ENCODE measurements at regions not wholly inside any gene's neighbourhood (a gene's known extent, or its start where the extent isn't known, plus 50 kb on each side); places are given as distances from the start of the nearest gene placed in this dataset.

DNA sequence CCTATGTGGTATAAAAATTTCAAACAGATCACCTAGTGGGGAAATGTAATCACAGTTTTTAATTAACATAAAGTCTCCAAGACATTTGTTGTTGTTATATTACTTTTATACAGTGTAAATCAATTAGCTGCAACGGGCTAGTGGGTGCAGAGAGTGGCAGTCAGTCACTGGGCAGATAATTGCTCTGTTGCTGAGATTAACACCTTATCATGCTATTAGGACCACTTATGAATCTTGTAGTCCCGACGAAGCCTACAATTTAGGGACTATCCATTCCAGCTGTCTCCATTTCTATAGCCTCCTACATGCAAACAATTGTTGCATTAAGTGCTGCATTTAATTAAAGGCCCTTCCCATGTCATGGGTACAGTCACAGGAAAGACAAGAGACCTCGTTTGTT is 158.9 kb upstream of the PROX1 start:
- no peak for DNase-seq (ENCODE audit: low read depth in 1 of 2, low spot score in 1 of 2)

DNA sequence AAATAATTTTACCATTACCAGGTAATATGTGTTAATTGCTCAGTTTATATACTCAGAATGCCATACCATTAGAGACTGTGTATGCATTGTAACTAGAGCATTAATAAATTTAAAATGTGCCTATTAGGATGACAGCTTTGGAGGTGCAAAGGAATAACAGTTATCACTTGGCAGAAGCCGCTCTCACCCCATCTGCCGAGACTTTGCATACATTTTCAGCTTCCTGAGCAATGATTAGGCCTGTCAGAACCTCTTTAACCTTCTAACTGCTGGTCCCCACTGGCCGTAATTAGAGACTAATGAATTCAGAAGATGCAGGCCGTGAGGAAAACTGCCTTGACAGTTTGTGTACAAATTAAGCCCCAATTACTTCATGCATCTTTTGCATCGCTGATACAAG is 158.0 kb upstream of the PROX1 start:
- DNase-seq (ENCODE audit: low read depth in 1 of 2, low spot score in 1 of 2) = no peak

DNA sequence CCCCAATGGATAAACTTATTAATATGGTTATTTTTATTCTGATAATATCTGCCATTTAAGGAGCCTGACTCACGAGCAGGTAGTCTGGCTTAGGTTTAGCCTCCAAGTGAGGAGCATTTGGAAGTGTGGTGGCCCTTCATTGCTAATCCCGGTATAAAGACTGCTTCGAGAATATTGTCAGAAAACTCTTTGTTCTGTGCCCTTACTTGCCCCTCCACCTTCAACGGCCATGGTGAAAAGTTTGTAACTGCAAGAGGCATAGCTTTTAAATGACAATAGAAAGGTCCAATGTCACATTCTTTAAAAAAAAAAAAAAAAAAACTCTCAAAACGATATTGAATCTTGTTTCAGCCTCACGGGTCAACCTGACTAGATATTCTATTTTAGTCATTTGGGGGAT is 157.4 kb upstream of the PROX1 start:
- no peak for DNase-seq (ENCODE audit: low read depth in 1 of 2, low spot score in 1 of 2)

DNA sequence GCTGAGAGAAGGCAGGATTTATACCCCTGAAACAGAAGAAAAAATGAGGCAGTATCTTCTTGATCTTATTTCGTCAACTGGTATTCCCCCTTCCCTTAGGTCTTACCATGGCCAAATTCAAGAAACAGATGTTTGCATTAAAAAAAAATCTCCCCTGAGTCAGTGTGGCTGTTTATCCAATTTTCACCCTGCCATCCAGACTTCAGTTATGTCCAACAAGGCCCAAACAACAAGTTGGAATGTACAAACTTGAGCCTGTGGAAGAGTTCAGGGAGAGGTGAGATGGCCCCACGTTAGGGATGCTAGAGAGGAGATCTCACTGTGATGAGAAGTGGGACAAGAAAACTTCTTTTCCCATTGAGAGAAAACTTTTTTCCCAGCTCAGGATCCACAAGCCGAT is 147.2 kb upstream of the PROX1 start:
- DNase-seq (ENCODE audit: low read depth in 1 of 2, low spot score in 1 of 2) = no peak

DNA sequence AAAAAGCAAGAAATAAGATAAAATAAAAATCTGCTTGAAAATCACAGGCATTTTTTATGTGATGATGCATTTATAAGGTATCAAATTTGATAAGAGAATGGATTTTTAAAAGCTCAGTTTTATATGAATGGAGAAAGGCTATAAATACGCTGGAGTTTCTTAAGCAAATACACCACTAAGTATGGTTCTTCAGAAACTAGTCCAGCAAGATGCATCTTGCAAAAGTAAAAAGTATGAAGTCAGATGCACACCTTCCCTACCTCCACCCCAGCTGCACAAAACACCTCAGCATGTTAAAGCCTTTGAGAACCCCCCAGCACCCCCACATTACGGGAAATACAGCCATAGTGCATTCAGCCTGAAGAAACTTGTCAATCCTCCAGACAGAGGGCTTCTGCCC is 143.1 kb upstream of the PROX1 start:
- no peak for DNase-seq (ENCODE audit: low read depth in 1 of 2, low spot score in 1 of 2)

DNA sequence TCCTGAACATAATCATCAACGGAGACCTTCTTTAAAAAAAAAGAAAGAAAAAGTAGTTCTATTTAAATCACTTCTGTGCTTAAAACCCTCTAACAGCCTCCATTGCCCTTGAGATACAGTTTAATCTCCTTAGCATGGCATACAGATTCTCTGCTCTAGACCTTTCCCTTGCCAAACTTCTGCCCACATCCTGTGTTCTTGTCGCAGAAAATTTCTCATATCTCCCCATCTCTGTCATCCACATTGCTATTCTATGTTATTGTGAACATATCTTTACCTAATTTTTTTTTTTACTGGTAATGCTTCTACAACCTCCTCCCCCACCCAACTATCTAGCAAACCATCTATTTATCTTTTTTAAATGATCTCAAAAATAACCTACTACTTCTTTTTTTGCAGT is 135.7 kb upstream of the PROX1 start:
- no peak for DNase-seq (ENCODE audit: low read depth in 1 of 2, low spot score in 1 of 2)

DNA sequence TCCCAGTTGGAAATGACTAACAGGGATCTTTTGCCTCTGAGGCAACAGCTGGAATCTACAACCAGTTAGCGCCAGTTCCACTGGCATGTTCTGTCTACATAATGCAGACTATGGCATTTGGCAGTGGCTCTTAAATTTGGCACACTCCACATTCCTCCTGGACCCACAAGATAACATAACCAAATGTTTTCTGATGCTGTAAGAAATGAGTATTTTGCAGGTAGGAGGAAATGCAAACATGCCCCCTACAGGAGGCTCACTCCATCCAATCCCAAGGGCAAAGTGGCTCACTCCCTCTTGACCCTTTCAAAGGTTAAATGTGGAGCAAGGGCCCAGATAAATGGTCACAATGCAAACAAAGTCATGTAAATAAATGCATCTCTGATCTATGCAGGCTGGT is 129.2 kb upstream of the PROX1 start:
- DNase-seq (ENCODE audit: low read depth in 1 of 2, low spot score in 1 of 2) = no peak

DNA sequence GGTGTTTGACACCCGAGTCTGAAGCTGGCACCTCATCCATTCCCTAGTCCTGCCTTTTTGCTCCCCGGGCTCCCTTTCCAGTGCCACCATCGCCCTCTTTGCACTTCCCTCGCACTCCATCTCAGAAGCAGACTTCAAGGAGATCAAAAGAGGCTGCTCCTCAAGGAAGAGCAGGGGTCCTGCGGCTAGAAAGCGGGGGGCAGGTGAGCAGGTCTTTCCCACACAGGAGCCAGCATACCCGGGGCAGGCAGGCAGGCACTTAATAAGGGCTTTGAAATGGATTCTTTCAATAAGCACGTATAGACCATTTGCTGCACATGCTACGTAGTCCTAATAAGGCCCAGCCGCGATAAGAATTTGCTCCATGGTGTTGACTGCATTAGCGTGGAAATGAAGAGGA is 125.9 kb upstream of the PROX1 start:
- no peak for DNase-seq (ENCODE audit: low read depth in 1 of 2, low spot score in 1 of 2)

DNA sequence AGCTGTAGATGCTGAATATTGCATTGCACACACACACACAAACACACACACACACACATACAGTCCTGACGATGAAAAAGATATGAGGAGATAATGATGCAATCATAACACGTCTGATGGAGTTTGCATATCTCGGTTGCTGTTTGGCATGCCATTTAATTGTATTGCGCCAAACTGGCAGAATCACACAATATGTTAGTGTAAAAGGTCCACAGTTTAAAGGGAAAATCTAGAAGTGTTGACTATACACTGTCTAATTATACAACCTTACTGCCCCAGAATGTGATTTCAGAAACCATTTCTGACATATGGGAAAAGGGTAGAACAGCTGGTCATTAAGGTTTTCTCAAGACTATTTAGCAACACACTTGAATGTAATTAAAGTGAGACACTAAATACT is 123.7 kb upstream of the PROX1 start:
- DNase-seq (ENCODE audit: low read depth in 1 of 2, low spot score in 1 of 2) = no peak

DNA sequence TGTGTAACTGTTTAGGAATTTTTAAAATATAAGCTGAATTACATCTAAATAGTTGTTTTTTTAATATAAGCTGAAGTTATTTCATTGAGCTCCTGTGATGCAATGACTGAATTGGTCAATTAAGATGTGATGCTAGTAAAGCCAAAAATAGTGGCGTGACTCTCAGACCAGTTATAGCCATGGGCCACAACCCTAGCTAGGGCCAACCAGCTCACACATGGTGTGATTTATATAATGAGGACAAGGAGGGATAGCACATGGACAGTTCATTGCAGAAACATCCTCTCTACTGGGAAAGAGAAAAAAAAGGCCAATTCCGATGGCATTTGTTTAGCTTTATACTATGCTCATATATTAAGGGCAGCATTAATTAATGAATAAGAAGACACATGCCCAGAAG is 119.3 kb upstream of the PROX1 start:
- DNase-seq (ENCODE audit: low read depth in 1 of 2, low spot score in 1 of 2) = no peak

DNA sequence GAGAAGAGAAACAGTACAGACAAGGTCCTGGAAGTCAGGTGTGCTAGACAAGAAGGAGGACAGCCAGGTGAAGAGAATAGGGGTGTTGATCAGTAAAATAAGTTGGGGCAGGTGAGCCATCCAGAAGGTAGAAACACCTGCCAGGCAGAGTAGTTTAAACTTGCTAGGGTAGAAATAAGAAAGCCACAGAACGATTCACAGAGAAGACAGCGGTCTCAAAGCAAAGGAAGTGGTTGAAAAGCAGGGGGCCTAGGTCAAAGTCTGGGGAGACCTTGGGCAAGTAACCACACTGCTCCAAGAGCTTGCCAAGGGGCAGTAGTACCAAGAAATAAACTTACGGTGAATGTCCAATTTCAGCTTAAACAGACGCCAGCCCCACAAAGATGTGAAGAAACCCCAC is 116.6 kb upstream of the PROX1 start:
- DNase-seq (ENCODE audit: low read depth in 1 of 2, low spot score in 1 of 2) = no peak

DNA sequence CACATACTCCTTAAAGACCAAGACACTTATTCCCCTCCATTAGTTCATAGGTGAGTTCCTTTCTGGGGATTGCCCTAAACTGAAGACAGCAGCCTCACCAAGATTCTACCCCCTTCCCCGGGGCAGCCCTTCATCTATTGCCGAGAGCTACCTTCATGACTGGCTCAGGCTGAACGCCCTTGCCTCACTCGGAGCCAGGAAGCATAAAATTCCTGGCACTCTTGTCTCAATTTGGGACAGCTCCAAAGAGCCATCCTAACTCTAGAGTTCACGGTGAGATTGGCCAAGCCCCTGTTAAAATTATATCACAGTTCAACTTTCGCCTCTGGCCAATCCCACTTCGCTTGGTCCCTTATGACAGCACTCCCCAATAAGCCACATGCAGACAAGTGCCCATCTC is 113.0 kb upstream of the PROX1 start:
- DNase-seq (ENCODE audit: low read depth in 1 of 2, low spot score in 1 of 2) = no peak

DNA sequence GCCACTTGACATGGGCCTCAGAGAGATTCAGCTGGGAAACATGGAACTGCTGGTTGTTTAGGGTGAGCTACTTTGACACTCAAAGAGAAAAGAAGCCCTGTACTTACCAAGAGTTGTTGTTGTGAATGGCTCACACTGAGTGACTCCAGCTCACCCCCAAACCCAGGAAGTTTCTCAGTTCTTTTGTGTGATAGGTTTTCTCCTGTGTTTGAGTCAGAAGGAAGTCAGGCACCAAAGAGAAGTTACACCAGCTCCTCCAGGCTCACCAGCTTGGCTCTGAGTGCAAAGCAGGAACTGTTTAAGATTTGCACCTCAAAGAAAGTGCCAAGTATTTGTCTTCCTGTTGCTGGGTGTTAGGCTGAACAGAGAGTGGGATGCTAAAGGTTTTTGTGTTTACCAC is 111.2 kb upstream of the PROX1 start:
- DNase-seq (ENCODE audit: low read depth in 1 of 2, low spot score in 1 of 2) = no peak

DNA sequence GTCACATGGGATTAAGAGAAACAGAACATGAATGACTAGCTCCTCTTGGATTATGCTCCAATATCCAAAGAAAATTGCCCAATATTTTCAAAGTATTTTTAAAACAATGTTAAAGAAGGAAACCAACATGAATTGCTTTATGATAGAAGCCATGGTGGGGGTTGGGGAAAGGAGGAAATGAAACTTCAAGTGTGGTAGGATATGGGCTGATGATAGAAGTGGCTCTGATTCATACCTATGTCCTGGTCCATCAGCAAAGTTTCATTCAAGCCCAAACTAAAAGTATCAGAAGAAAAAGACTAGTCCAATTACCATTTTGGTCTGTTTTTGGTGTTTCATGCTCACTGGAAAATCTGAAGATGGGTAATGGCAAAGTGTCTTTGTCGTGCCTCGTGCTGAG is 104.2 kb upstream of the PROX1 start:
- DNase-seq (ENCODE audit: low read depth in 1 of 2, low spot score in 1 of 2) = no peak

DNA sequence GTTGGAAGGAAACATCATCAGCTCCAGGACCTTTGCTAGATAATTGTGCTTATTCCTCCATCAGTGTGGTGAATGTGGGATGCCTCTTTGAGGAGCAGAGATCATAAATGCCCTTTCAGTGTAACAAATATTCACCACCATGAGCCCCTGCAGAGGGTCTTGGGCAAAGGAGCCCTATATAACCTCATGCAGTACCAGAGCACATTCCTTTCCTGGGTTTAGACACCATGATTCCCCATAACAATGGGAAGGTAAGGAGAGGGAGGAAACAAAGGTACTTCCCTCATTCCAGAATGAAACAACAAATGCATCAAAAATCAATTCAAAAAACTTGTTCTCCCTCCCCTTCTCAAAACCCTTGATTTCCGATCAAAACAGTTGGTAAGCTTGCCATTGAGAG is 103.4 kb upstream of the PROX1 start:
- DNase-seq (ENCODE audit: low read depth in 1 of 2, low spot score in 1 of 2) = no peak

DNA sequence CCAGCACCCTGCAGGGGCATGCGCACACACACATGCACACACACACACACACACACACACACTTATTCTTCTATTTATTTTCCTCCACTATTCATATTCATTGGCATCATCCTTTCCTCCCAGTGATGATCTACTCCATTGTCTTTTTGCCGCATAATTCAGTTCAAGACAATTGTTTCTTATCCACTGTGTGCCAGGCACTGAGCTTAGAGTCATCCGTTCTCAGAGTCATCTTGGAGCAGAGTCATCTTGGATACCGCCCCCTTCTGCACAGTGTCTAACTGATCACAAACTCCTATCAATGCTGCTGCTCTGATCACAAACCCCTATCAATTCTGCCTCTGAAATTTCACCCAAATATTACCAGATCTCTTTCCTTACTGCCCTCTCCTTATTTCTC is 102.8 kb upstream of the PROX1 start:
- DNase-seq (ENCODE audit: low read depth in 1 of 2, low spot score in 1 of 2) = no peak

DNA sequence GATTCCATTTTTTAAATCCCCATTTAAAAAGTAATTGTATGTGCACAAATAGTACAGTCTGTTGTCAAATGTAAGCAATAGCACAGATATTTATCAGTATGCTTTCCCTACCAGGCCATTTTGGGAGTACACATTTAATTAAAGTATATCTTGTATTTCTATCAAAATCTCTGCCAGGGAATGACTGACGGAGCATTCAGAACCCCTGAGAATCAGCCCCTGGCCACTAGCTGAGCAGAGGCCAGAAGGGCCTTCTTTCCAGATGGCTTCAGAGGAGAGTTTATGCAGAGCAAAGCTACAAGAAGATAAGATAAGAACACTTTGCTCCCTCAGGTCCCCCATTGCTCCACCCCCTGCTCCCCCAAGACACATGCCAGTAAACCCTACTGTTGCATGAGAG is 99.9 kb upstream of the PROX1 start:
- DNase-seq (ENCODE audit: low read depth in 1 of 2, low spot score in 1 of 2) = no peak

DNA sequence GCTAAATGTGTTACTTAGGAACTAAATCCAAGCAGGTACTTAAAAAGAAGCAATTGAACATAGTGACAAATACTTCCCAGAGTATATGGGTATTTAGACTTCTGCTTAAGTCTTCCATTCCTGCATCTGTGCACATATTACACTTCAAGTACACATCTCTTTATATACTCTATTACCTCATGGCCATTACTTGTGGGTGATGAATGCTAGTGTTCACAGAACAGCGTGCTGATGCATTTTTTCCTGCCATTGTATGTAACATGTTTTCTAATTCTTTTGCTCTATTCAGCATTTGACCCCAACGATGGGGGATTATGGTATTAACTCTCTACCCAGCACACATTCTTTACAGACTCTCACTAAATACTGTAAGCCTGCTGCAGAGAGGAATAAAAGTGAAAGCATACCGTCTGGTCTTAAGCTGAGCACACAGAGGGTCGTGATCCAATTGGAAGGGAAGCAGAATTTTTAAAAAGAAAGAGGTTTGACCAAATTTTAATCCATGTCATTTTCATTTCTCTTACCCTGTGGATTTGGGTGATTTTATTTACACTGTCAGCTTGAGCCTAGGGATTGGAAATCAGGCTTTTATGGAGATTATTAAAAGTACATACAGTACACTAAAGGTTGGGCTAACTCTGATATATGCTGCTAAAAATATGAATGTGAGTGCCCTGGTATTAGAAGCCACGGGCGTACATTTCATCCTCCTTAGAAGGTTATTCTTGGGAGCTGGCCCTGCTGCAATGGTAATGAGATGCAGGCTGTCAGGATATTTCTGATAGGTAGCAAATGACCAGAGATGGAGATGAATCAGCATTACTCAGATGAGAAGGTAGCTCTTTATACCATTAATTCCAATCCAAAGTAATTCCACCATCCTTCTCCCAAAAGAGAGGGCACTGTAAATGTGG is 95.5 kb upstream of the PROX1 start:
- no peak for DNase-seq (ENCODE audit: low read depth in 1 of 2, low spot score in 1 of 2)

DNA sequence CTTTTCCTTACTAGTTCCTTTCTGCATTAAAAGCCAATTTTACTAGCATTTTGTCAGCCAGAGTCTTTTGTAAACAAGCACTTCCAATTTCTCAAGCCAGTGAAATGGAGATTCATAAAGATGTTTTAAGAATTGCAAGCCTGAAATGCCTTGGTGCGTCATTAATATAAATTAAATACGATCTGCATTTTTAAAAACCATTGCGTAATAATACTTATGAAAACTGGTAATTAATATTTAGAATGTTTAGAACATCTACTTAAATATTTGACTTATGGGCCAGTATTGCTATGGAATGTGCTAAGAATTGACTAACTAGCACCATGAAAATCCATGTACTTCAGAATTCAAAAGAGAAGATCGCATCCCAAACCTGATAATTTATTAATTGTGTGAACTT is 89.1 kb upstream of the PROX1 start:
- DNase-seq (ENCODE audit: low read depth in 1 of 2, low spot score in 1 of 2) = no peak

DNA sequence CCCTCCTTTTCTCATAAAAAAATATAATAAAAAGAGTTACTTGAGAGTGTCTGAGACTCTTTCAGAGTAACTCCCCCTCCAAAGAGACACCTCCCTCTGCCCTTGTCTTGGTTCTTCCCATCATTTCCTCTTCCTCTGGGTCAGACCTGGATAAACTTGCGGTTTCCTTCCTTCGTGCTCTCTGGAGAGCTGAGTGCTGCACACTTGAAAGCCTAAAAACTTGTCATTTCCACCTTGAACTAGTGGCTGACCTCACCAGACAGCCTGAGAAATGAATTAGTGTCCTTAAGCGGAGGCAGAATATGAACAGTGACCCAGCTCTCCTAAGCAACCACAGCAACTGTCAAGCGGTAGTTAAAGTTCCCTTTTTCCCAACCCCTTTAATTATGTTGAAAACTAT is 88.4 kb upstream of the PROX1 start:
- DNase-seq (ENCODE audit: low read depth in 1 of 2, low spot score in 1 of 2) = no peak

DNA sequence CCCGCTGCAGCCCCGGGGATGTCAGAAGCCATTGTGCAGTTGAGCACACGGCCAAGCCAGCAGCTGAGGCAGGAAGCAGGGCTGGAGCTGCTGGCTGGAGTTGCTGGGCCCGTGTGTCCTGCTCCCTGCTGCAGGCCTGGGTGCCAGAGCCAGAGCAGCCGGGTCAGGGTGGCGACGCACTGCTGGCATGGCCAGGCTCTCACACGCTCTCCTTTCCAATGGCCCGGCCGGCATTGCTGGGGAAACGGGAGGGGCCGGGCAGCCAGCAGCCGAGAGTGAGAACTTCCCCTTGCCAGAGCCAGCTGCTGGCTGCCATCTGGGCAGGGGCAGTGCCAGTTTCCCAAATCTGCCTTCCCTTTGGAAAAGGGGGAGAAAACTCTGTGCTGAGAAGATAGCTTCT is 82.4 kb upstream of the PROX1 start:
- DNase-seq (ENCODE audit: low read depth in 1 of 2, low spot score in 1 of 2) = no peak

DNA sequence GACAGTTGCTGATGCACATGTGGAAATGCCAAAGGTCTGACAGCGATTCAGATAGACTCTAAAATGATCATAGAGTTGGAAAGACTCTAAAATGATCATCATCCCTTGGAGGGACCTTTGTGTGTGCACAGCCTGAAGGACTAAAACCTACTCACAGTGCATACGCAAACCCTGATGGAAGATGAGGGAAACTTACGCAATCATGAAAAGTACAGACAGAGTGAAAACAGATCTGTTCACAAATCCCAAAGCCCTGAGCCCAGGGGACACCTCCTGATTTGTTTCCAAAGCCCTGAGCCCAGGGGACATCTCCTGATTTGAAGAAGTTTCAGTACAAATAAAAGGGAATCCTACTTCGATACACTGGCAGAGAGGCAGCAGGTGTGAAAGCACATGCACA is 79.3 kb upstream of the PROX1 start:
- DNase-seq (ENCODE audit: low read depth in 1 of 2, low spot score in 1 of 2) = no peak

DNA sequence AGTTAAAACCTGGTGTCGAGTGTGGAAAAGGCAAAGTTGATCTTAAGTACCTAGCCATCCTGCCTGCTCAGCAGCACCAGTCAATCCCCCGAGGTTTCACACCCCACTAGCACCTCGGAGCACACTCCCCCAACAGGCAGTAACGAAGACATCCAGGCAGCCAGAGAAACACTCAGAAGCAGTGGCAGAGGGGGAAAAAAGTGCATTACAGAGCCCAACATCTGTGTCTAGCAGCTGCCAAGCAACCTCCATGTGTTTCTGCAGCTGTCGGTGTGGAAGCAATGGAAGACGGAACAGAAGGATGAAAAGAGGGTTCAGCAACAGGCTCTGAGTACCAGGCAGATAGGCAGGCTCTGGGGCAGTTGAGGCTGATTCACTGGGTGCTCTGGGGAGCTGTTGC is 73.4 kb upstream of the PROX1 start:
- no peak for DNase-seq (ENCODE audit: low read depth in 1 of 2, low spot score in 1 of 2)
